CD4-positive, alpha-beta T cell treated with Interleukin-12 subunit alpha and Interleukin-12 subunit beta, for 1 hour (primary cell): ENCODE measurements at regions not wholly inside any gene's neighbourhood (a gene's known extent, or its start where the extent isn't known, plus 50 kb on each side); places are given as distances from the start of the nearest gene placed in this dataset.
"Not testable (repeated sequence)": the region's sequence is repeated elsewhere in the genome, so short reads cannot be mapped to it uniquely, and the experiment has no call there.

ENCODE experiments used
- DNase-seq: peaks from one replicate; pipeline ENCODE4 v3.0.0-alpha.2; 2020

- DNase-seq: no peak
Observed at GRCh38 chr14:56000846-56001245, 117.4 kb upstream of the PELI2 start.

GRCh38 chr14:56002342-56002741, 115.9 kb upstream of the PELI2 start:
- no peak for DNase-seq

- DNase-seq: peak; percentile 47
Observed at GRCh38 chr14:56002876-56003625, 115.2 kb upstream of the PELI2 start.

- DNase-seq: no peak
Observed at GRCh38 chr14:56004323-56004722, 113.9 kb upstream of the PELI2 start.

- DNase-seq: peak; percentile 36
Observed at GRCh38 chr14:56004786-56005185, 113.4 kb upstream of the PELI2 start.

- DNase-seq: no peak
Observed at GRCh38 chr14:56005191-56006053, 112.8 kb upstream of the PELI2 start.

- DNase-seq: not testable (repeated sequence)
Observed at GRCh38 chr14:56007491-56007890, 110.7 kb upstream of the PELI2 start.

- DNase-seq: no peak
Observed at GRCh38 chr14:56008150-56008549, 110.1 kb upstream of the PELI2 start.

- not testable (repeated sequence) for DNase-seq
Observed at GRCh38 chr14:56008661-56009060, 109.5 kb upstream of the PELI2 start.

- no peak for DNase-seq
Observed at GRCh38 chr14:56023661-56024081, 94.5 kb upstream of the PELI2 start.

- no peak for DNase-seq
Observed at GRCh38 chr14:56025191-56025590, 93.0 kb upstream of the PELI2 start.

- no peak for DNase-seq
Observed at GRCh38 chr14:56026506-56026905, 91.7 kb upstream of the PELI2 start.

GRCh38 chr14:56027421-56027820, 90.8 kb upstream of the PELI2 start:
- no peak for DNase-seq

GRCh38 chr14:56027916-56028712, 90.1 kb upstream of the PELI2 start:
- DNase-seq: no peak

GRCh38 chr14:56036353-56036752, 81.9 kb upstream of the PELI2 start:
- no peak for DNase-seq

GRCh38 chr14:56040121-56040520, 78.1 kb upstream of the PELI2 start:
- no peak for DNase-seq

- no peak for DNase-seq
Observed at GRCh38 chr14:56044196-56044595, 74.0 kb upstream of the PELI2 start.

GRCh38 chr14:56046546-56046945, 71.7 kb upstream of the PELI2 start:
- no peak for DNase-seq

GRCh38 chr14:56046996-56047395, 71.2 kb upstream of the PELI2 start:
- no peak for DNase-seq

- no peak for DNase-seq
Observed at GRCh38 chr14:56049536-56049935, 68.7 kb upstream of the PELI2 start.

- no peak for DNase-seq
Observed at GRCh38 chr14:56055511-56055910, 62.7 kb upstream of the PELI2 start.

GRCh38 chr14:56056031-56056430, 62.2 kb upstream of the PELI2 start:
- DNase-seq: no peak

GRCh38 chr14:56057071-56057741, 61.0 kb upstream of the PELI2 start:
- no peak for DNase-seq
